HFF-Myc (cell line): ENCODE measurements at regions not wholly inside any gene's neighbourhood (a gene's known extent, or its start where the extent isn't known, plus 50 kb on each side); places are given as distances from the start of the nearest gene placed in this dataset.
A peak's percentile ranks its signal among the peaks of the same experiment; 100 is the strongest.

Source experiments
- DNase-seq: peaks from one replicate; pipeline ENCODE4 v3.0.0-alpha.2; 2011; ENCODE audit warnings: low read depth; ENCODE audit errors: extremely low read depth
- H3K4me3 ChIP-seq: replicated peaks from 2 replicates; pipeline ENCODE4 v1.5.1; 2011; ENCODE audit warnings: low read depth, mild to moderate bottlenecking, control low read depth, low read length
- TF ChIP-seq, protein P1 (sequence below): IDR thresholded peaks from 2 replicates; pipeline ENCODE4 v1.5.1; 2012; ENCODE audit warnings: mild to moderate bottlenecking, low read depth, low read length, control low read depth; ENCODE audit errors: missing control alignments

DNA sequence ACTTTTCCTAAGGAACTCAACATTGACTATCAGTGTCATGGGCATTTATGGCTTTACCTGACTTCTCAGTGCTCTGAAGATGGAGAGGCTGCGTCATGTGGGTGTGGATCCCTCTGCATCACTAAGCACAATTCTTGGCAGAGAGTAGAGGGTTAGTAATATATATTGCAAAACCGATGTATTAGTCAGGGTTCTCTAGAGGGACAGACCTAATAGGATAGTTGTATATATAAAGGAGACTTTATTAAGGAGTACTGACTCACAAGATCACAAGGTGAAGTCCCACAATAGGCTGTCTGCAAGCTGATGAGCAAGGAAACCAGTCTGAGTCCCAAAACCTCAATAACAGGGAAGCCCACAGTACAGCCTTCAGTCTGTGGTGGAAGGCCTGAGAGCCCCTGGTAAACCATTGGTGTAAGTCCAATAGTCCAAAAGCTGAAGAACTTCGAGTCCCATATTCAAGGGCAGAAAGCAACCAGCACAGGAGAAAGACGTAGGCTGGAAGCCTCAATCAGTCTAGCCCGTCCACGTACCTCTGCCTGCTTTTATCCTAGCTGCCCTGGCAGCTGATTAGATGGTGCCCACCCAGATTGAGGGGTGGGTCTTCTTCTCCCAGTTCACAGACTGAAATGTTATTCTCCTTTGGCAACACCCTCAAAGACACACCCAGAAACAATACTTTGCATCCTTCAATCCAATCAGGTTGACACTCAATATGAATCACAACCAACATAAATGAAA, 159.7 kb upstream of the NRIP1 start:
- peak; percentile 5 for DNase-seq
- H3K4me3 ChIP-seq, result no peak overlapping the region
- TF ChIP-seq, protein P1, sequence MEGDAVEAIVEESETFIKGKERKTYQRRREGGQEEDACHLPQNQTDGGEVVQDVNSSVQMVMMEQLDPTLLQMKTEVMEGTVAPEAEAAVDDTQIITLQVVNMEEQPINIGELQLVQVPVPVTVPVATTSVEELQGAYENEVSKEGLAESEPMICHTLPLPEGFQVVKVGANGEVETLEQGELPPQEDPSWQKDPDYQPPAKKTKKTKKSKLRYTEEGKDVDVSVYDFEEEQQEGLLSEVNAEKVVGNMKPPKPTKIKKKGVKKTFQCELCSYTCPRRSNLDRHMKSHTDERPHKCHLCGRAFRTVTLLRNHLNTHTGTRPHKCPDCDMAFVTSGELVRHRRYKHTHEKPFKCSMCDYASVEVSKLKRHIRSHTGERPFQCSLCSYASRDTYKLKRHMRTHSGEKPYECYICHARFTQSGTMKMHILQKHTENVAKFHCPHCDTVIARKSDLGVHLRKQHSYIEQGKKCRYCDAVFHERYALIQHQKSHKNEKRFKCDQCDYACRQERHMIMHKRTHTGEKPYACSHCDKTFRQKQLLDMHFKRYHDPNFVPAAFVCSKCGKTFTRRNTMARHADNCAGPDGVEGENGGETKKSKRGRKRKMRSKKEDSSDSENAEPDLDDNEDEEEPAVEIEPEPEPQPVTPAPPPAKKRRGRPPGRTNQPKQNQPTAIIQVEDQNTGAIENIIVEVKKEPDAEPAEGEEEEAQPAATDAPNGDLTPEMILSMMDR, result no peak

DNA sequence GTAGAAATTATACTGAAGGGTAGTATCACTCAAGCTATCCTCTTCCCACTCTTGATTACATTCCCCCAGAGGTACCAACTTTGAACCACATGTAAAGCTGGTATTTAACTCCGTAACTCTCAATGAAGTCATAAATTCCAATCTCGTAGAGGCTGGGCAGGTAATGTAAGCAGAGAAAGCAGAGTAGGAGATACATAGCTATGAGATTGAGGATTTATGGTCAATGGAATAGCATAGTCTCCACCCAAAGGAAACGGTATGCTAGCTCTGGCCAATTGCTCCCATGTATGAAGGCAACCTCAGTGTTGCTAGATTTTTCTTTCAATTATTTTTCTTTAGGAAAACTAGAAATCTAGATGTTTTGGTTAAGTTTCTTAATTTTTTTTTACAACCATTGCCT, 163.1 kb upstream of the NRIP1 start:
- TF ChIP-seq, protein P1, result no peak
- H3K4me3 ChIP-seq, result no peak overlapping the region
- no peak for DNase-seq

DNA sequence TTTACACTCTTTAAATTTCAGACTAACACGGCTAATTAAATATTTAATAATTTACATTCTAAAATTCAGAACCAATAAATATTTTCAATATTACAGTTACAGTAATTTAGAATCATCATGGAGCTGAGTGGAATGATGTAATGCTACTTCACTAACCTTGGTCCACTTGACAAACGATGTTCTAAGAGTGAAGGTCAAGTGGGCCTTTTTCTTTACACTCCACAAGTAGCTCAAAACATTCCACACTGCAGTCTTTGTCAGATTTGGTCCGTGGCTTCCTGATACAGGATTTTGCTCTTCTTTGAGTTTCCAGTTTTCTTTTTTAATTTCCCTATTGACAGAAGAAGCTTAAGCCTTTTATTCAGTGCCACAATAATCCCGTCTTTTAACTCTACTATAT, 164.6 kb upstream of the NRIP1 start:
- DNase-seq, result no peak
- no peak overlapping the region for H3K4me3 ChIP-seq
- TF ChIP-seq, protein P1, result no peak

DNA sequence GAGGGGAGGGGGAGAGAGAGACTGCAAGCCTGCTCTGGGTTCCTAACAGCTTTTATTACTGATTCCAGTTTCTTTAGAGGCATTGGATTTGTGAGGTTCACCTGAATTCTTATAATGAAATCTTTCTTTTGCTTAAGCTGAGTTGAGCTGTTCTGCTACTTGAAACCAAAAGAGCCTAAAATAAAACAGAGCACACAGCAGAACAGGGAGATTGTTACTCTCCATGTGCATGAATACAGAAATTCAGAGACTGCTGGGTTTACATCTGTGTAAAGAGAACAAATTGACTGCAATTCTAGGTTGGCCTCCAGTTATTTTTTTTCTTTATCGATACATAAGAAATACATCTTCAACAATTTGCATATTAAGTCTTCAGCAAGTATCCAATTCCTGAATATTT, 168.8 kb upstream of the NRIP1 start:
- TF ChIP-seq, protein P1, result no peak
- no peak for DNase-seq
- no peak overlapping the region for H3K4me3 ChIP-seq

DNA sequence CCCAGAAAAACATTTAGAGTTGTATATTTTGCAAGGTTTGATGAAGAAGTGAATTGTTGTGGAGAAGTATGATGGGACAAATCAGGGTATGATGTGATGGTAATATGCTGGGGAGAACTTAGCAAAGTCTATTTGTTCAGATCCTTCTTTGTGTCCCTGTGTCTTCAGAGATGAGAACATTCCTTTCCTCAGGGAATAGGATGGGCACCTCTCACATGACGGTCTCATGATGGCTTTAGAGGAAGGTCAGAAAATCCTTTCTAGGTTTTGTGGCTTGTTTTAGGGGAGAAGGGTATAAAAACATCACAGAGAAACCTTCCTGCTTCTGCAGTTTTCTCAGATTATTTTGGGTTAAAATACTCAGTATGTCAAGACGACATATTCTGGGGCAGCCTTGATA, 171.3 kb upstream of the NRIP1 start:
- no peak overlapping the region for H3K4me3 ChIP-seq
- TF ChIP-seq, protein P1, result no peak
- no peak for DNase-seq

DNA sequence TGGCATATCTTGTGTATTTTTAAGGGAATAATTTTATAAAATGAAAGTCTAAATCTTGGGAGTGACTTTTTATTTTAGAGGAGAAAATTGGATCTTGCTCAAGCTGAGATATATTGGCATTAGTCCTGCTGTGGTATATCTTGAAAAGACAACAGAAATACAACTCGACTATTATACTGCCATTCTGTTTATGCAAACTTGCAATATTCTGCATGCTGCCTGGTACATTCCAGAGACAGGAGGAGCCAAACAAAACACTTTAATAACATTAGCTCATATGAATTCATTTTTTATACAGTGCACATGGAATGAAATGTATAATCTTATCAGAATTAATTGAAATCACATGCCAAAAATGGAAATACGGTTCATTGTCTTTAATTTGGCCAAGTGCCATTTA, 176.0 kb upstream of the NRIP1 start:
- TF ChIP-seq, protein P1, result no peak
- no peak overlapping the region for H3K4me3 ChIP-seq
- DNase-seq, result no peak

DNA sequence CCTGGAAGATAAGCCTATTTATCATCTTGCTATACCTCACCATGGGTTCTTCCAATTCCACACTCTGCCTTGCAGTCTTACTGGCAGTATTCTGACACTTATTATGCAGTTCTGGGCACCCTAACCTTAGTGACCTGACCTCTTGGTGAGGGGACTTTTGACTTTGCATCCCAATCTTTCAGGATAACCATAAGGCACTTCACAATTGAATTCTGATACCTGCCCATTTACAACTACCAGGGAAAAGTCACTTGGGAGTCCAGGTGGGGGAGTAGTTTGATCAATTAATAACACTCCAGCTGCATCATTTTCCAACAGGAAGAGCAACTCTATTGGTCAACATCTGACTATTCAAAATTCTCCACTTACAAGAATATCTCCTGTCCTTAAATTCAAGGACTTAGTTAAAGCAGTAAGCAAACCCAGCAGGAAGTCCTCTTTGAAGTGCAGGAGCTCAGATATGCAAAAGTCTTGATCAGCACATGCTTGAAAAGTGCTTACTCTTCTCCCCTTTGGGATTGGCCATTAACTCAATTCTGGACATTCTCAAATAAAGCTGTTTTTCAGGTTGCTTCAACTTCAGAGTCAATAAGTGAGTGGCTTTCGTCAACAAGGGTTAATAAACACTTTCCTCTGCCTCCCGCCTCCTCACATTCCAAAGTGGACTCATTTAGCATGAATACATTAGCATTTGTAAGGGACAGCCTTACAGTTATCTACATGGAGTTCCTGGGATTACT, 177.4 kb upstream of the NRIP1 start:
- H3K4me3 ChIP-seq, result no peak overlapping the region
- DNase-seq, result no peak
- TF ChIP-seq, protein P1, result no peak
